Activated CD8-positive, alpha-beta memory T cell treated with anti-CD3 and anti-CD28 coated beads, Interleukin-2, amount 50 U/mL, for 48 hours (primary cell): ENCODE measurements at regions not wholly inside any gene's neighbourhood (a gene's known extent, or its start where the extent isn't known, plus 50 kb on each side); places are given as distances from the start of the nearest gene placed in this dataset.
"Not testable (repeated sequence)": the region's sequence is repeated elsewhere in the genome, so short reads cannot be mapped to it uniquely, and the experiment has no call there.

ENCODE experiments used
- DNase-seq: peaks from one replicate; pipeline ENCODE4 v3.0.0-alpha.2; 2020

DNA sequence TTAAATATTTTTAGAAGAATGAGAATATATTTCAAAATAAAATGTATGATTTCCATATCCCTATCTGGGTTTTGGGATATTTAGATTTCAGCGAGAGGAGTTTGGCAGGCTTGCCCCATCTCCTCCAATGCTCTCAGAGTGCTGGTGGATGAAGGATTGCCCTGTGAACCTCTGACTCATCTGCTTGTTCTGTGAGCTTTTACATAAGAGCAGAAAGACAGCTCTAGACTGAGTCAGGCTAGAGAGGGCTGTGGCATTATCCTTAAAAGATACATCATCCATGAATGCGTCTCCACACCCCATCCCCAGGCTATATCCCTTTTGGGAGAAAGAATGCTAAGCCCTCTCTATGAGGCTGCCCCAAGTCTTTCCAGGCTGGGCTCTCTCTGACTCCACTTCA is 190.6 kb downstream of the TUBA3C start:
- DNase-seq = no peak

DNA sequence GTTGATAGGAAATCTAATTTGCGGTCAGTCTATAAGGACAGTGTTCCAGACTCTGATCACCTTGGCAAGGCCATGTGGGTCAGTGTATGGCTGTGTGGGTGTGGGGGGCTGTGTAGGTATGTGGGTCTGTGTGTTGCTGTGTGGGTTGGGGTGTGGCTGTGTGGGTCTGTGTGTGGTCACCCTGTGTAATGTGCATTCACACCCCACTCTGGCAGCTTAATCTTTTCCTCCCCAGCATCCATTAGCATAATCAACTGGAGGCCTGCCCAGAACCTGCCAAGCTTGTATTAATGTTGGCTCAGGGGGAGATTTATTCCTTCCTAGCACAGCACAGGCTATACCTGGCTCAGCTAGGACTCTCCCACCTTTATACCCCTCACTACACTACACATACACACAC is 203.2 kb downstream of the TUBA3C start:
- no peak for DNase-seq

DNA sequence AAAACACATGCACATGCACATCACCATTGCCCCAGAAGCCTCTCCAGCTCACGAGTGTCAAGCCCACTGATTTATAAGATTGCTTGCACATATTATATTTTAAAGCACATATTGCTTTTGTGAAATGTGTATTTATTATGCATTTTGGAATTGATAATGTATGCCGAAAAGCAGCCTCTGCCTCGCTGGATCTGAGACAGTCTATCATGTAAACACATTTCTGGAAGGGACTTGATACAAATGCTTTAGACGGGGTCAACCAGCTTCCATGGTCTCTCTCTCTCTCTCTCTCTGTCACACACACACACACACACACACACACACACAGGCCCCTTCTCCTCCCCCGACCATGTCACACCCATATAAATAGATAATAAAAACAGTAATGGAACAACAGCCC is 203.8 kb downstream of the TUBA3C start:
- no peak for DNase-seq

DNA sequence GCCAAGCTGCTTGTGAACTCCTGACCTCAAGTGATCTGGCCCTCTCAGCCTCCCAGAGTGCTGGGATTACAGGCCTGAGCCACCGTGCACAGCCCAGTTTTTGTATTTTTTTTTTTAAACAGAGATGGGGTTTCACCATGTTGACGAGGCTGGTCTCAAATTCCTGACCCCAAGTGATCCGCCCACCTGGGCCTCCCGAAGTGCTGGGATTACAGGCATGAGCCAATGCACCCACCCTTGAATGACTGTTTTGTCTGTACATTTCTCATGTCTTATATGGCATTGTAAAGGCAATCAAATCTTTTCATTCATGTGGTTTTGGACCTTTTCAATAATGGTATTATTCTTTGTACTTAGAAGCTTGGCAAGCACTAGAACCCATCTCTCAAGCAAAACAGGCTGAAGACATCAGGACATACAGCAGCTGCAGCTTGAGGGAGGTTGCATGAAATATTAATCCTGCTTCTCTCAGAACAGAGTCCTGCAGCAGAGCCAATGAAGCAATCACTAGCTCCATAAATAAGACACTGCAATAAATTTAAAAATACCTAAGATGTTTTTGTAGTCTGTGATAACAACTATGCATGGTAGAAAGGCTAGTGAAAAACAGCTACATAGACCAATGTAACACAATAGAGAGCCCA is 209.9 kb downstream of the TUBA3C start:
- no peak for DNase-seq

DNA sequence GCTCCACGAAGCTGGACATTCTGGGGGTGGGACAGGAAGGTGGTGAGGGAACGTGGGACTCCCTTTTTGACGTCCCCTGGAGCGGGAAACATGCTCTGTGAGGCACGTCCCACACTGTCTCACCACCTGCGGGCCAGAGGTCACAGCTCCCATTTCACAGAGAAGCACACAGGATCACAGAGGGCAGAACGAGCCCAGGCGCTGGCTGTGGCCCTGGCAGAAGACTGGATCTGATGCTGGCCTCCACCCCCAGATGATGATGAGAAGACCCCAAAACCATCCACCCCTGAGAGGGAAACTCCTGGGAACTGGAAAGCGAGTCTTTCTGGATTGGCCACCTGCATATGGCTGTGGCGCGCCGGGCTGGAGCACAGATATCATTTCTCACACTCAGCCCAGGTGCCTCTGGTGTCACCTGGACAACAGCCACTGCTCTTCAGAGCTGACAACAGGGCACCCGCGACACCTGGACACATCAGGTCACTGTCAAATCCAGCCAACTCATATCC is 216.2 kb downstream of the TUBA3C start:
- no peak for DNase-seq

DNA sequence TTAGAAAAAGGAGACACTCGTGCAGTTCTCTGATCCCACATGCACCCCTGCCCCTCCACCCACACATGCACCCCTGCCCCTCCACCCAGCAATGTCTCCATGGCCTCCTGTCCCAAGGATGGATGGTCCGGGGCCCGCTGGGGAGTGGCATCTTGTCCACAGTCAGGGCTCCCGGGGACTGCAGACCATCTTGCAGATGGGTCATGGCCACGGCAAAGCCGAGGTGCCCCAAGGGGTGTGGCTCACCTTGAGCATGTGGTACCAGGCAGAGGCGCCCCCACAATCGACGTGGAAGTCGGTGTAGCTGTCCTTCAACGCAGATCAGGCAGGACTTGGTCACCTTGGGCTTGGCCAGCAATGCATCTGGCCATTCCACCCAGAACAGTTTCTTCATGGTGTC is 216.7 kb downstream of the TUBA3C start:
- DNase-seq = no peak

DNA sequence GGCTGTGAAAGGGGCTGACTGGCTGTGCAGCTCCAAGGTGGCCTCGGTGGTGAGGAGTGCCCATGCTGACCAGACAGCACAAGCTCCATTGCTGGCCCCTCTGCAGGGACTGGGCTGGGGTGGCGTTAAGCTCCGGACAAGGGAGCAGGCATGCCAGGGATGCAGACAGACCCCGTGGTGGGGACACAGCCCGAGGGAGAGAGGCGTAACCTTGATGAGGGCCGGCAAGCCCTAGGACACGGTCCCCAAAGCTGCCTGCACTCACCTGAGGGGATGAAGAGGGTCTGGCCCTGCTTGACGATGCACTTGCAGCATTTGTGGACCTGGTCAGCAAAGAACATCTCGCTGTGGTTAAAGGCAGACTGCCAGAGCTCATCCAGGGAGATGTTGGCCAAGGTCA is 217.9 kb downstream of the TUBA3C start:
- not testable (repeated sequence) for DNase-seq

DNA sequence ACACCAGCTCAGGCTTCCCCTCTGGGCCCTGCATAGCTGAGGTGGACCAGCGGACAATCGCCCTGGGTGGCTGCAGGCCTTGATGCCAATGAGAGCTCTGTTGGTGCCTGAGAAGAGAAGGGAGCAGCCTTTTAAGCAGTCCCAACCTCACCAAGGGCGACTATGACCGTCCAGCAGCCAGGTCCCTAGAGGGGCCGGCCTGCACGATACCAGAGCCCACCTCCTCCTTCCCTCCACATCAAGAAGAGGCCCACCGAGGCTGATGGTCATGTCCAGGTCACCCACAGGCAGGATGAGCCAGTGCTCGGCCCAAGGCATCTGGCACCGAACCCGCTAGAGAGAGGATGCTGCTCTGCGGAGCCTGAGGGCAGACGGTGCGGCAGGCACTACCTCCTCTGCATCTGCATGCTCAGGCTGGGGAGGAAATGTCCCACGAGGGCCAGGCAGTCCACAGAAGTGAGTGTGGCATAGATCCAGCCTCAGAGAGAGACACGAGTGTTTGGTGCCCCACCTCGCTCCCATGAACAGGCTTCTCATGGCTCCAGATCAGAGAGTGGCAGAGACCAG is 219.4 kb downstream of the TUBA3C start:
- DNase-seq = no peak

DNA sequence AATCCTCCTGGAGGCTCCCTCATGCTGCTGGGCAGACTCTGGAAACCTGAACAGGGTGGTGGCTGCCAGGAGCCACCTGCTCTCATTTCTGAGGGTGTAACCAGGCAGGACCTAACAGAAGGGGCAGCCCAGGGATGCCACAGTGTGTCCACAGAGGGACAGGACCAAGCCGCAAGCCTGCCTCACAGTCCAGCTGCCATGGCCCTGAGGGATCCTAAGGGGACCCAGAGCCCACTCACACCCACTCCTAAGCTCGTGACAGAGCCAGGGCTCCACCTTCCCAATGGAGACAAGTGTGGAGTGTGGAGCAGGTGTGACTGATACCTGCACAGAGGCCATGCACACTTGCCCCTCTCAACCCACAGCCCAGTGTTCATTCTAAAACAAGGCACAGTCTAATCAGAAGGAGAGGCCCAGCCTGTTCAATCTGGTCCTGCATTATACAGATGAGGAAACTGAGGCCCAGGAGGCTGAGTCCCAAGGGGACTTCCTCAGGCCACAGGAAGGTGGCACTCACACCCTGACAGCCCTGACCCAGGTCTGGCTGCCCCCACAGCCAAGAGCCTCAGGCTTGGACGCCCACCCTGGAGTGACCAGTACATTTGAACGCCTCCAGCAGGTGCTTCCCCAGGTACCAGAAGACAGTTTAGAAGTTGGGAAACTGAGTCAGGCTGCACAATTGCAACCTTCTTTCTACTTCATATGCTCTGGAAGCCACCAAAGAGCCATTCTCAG is 220.1 kb downstream of the TUBA3C start:
- DNase-seq = no peak

DNA sequence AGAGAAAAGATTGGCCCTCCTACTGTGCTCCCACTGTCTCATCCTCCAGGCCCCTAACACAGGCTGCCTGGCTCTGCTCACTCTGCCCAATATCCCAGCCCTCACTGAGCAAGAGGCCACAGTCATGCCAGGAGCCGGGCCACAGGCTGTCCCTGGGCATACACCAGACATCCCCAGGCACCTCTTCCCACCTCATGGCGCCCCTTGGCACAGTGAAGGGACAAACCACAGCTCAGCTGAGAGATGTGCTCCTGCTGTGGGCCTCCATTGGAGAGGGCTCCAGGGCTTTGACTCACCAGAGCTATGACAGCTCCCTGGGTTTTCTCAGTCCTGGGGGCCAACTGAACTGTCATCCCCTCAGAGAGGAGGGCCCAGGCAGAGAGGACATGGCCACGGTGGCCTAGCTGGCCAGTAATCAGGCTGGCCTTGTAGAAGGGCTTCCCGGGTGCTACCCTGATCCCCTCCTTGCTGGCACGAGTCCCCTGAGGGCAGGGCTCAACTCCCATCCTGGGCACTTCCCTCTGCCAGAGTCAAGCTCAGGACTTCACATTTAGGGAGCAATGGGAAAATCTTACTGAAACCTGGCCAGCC is 220.9 kb downstream of the TUBA3C start:
- DNase-seq = no peak

DNA sequence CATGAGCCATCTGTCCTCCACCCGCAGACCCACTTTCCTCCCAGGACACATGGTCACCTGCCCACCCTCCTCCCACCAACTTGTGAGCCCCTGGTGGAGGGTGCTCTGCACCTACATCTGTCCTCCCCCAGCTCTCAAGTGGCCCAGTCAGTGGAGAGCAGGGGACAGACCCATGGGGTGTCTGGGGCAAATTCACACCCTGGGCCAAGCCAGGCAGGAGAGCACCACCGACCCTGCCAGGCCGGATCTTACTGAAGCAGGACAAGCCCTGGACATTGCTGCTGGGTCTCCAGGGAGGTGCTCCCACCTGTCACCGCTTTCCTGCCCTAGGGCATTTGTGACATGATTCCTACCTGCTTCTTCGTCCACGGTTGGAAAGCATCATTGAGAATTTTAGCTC is 221.6 kb downstream of the TUBA3C start:
- no peak for DNase-seq

DNA sequence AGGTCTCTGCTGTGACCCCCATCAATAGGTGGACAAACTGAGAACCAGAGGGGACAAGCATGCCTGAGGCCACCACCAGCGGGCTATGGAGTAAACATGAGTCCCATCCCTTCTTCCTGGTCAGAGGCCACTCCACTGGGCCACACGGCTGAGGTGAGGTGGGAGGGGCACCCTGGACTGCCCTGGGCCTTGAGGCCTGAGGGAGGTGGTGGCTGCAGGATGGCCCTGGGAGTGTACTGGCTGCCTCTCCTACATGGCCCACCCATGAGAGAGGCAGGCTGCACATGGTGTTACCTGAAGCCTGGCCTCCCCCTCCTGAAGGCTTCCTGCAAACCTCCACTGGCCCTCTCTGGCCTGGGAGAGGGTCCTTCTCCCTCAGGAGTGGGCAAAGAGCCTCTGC is 222.4 kb downstream of the TUBA3C start:
- no peak for DNase-seq

DNA sequence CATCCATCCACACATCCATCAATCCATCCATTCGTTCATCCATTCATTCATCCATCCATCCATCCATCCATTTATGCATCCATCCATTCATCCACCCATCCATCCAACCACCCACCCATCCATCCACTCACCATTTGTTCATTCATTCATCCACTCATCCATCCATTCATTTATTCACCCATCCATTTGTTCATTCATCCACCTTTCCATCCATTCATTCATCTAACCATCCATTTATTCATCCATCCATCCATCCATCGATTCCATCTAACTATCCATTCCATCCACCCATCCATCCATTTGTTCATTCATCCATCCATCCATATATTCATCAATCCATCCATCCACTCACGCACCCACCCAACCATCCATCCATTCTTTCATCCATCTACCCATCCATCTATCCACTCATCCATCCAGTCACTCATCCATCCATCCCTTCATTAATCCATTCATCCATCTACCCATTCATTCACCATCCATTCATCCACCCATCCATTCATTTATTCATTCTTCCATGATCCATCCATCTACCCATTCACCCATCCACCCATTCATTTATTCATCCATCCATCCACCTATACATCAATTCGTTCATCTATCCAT is 225.0 kb downstream of the TUBA3C start:
- DNase-seq = no peak

DNA sequence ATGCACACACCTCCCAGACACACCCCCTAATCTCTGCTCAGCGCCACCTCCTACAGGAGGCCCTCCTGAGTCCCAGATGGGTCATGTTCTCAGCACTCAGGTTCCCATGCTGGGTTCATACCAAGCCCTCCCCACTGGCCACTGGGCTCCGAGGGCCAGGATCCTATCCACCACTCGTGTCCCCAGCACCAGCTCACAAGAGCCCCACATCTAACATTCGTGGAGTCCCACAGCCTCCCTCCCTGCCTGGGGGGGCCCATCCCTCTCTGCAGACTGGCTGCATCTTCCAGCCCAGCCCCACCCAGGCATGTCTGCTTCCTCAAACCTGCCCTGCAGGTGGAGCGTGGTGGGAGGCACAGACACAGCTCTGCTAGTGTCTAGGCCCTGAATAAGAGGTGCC is 227.4 kb downstream of the TUBA3C start:
- no peak for DNase-seq

DNA sequence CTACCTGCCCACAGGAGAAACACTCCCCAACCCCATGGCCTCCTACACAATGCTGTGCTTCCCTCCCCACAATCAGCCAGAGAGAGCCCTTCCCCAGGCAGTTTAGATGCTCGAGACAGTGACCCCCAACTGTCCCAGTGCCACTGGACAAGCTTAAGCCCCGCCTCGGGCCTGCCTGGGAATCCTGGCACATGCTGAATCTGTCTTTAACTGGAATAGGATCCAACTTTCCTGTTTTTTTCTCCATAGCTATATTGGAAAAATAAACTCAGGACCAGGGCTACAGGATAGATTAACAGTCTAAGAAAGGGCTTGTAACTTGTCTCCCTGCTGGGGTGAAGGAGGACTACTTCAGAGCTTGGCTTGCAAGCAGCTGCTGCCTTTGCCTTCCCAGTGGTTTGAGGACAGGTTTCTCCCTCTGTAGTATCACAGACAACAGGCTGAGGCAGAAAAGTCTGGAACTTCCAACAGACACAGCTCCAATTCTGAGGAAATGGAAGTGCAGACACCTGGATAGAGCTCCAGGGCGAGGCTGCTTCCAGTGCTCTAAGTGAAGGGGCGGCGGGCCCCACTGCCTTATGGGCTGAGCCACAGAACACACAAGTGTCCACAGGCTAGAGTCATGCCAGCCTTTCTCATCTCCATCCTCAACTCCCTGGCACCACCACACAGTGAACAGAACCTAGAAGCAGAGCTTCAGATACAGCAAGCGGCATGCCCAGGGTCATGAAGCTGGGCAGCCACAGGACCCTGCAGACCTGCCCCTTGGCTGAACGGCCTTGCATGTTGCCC is 228.3 kb downstream of the TUBA3C start:
- DNase-seq = no peak

DNA sequence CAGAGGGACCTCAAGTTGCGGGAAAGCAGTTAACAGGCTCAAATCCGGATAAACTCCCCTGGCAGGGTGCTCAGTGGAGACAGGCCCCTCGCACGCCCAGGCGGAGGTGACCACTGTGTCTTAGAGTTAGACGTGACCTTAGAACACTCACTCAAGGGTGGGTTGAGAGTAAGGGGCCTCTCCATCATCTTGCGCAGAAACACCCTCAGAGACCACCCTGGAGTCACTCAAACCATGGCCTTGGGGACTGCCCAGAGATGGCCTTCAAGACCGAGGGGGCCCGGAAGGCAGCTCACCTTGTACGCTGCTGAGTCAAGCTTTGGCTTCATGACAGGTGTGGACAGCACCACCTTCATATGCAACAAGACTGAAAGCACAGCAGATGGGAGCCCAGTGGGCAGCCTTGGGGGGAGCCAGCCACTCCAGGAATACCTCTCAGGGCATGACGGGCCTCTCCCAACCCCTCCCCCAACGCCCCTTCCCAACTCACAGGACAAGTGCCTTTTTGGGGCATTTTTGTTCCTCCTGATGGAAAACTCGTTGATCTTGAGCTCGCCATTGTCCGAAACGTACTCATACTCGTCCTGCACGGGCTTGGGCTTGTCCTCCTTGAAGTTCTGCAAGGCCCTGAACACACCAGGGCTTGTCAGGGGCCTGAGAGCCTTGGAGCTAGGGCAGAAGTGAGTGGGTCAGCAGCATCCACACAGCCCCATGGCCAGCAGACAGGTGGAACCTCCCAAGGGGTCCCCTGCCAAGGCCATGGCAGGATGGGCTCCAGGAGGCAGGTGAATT is 229.2 kb downstream of the TUBA3C start:
- DNase-seq = no peak

DNA sequence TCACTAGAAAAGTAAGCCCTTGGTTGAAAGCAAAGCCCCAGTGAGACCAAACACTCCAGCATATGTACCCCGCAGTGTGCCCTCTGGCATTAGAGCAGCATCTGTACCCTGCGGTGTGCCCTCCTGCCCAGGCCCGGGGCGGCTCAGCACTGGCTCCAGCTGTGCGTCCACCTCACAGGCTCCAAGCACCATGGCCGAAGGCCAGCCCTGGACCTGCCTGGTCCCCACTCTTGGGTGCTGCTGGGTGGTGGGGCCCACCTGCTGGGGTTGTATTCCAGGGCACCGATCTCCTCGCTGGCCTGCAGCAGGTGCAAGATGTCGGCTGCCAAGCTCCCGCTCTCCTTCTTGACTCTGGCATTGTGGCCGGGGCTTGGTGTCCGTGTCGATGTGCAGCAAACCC is 230.2 kb downstream of the TUBA3C start:
- no peak for DNase-seq

DNA sequence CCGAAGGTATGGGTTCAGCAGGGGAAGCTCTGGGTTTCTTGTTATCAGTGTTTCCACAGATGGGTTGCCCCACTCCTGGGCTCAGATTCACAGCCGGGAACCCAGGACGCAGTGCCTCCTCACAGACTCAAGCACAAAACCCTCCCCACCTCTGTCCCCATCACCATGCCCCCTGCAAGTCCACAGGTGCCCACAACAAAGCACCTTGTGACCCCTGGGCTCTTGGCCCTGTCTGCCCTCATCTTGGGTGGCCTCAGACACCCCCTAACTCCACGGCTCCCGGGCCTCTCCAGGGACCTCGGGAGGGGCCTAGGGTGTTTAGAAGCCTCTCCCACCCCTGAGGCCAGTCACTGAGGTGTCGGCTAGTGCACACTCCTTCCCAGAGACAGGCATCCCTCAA is 231.7 kb downstream of the TUBA3C start:
- DNase-seq = no peak

DNA sequence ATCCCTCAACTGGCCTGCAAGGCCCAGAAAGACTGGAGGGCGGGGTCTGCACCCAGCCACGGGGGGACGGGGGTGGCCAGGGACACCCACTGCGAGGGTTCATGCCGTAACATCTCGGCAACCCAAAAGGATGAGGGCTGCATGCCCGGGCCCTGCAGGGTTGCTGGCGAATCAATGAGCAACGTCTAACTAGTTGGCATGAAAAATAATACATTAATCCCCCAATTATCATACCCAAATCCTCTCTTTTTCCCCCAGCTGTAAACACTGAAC is 232.2 kb downstream of the TUBA3C start:
- no peak for DNase-seq

DNA sequence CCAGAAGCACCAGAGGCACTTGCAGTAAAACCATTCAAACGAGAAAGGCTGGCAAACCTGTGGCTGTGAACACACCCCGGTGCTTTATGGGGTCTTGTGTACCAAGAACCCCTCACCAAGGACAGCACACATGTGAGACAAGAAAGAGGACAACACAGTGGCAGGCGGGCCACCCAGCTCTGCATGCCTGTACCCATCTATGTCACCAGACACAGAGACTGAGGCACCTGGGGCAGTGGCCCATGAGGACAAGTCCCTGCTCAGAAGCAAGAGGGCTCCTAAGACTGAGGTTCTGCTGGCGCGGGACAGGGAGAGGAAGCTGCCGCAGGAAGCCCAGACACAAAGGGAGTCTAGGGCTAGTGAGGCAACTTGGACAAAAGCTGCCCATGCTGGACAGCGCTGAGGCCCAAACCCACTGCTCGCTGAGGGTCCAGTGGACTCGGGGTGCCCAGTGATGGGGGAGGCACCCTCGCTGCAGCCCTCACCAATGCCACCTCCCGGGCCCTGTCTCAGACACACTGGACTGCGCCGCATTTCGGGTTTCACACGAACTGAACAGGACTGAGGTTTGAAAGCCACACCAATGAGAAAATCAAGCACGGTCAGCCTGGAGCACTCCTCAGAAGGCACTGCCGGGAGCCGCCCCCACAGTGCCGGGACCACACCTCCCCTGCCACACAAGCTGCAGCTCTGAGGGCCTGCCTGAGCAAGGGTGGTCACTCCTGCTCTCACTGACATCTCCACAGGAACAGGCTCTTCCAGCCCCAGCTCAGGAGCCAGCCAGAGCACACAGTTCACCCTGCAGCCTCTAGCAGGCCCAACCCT is 232.7 kb downstream of the TUBA3C start:
- no peak for DNase-seq

DNA sequence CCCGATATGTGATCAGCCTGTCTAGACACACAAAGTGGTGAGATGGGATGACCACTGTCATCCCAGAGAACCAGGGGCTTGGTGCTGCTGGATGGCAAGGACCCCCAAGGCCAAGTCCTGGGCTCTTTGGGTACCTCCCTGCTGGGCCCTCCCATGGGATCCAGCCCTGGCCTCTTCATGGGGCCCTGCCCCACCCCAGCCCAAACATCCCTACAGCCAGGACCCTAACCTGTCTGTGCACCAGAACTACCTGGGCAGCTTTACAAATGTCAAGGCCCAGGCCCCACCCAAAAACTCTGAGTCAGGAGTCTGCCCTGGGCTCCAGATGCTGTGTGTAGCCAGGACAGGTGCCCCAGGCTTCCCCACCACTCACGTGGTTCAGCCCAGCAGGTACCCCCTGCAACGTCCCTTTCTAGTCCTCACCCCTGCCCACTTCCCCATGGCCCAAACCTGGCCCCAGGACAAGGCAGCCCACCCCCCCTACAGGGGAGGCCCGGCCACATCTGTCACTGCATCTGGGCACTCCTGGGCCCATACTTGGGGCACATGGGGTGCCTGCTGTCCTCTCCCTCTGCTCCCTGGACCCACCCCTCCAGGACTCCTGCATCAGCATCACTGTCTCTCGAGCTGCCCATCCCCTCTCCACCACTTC is 233.5 kb downstream of the TUBA3C start:
- no peak for DNase-seq
